Nephron progenitor cell (in vitro differentiated cells): ENCODE measurements at regions not wholly inside any gene's neighbourhood (a gene's known extent, or its start where the extent isn't known, plus 50 kb on each side); places are given as distances from the start of the nearest gene placed in this dataset.
"Not testable (repeated sequence)": the region's sequence is repeated elsewhere in the genome, so short reads cannot be mapped to it uniquely, and the experiment has no call there.

Experiments used
- DNase-seq: peaks from one replicate; pipeline ENCODE4 v3.0.0; 2021
- H3K27ac Mint-ChIP-seq: 2 replicates; pipeline ENCODE4 v1.8.0; 2021; ENCODE audit warnings: mild to moderate bottlenecking, moderate library complexity, mixed read lengths
- H3K27me3 Mint-ChIP-seq: 2 replicates; pipeline ENCODE4 v1.8.0; 2021; ENCODE audit warnings: mild to moderate bottlenecking, low read depth, mixed read lengths; ENCODE audit not compliant: poor library complexity
- H3K36me3 Mint-ChIP-seq: 2 replicates; pipeline ENCODE4 v1.8.0; 2021; ENCODE audit warnings: low read depth, mixed read lengths
- H3K4me1 Mint-ChIP-seq: 2 replicates; pipeline ENCODE4 v1.8.0; 2021; ENCODE audit warnings: mixed read lengths
- H3K4me3 Mint-ChIP-seq: 2 replicates; pipeline ENCODE4 v1.8.0; 2021; ENCODE audit warnings: mild to moderate bottlenecking, moderate library complexity, mixed read lengths
- H3K9me3 Mint-ChIP-seq: 2 replicates; pipeline ENCODE4 v1.8.0; 2021; ENCODE audit warnings: mild to moderate bottlenecking, moderate library complexity, mixed read lengths
- TF ChIP-seq, protein P1 (sequence below): fragments of 200-600 bp; sonication (generic); IDR thresholded peaks from 2 replicates; pipeline ENCODE4 v1.5.0; 2021; ENCODE audit warnings: antibody characterized with exemption

DNA sequence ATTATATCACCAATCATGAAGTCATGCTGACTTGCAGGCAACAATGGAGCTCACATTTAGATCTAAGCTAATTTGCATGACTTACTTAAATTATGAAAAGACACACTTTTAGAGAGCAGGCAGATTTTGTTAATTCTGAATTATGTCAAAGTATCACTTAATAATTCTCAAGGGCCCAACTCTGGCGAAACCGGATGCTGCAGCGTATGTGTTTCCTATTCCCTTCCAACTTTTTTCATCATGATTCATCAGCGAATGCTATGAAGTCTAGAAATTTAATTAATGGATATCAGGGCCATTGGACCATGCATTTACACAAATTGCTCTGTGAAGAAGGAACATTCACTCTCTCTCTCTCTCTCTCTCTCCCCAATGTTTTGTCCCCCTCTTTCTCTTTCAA is 63.5 kb upstream of the GOLGA8A start:
- H3K4me1 Mint-ChIP-seq: no peaks in the 10 kb centered on the region
- TF ChIP-seq, protein P1, sequence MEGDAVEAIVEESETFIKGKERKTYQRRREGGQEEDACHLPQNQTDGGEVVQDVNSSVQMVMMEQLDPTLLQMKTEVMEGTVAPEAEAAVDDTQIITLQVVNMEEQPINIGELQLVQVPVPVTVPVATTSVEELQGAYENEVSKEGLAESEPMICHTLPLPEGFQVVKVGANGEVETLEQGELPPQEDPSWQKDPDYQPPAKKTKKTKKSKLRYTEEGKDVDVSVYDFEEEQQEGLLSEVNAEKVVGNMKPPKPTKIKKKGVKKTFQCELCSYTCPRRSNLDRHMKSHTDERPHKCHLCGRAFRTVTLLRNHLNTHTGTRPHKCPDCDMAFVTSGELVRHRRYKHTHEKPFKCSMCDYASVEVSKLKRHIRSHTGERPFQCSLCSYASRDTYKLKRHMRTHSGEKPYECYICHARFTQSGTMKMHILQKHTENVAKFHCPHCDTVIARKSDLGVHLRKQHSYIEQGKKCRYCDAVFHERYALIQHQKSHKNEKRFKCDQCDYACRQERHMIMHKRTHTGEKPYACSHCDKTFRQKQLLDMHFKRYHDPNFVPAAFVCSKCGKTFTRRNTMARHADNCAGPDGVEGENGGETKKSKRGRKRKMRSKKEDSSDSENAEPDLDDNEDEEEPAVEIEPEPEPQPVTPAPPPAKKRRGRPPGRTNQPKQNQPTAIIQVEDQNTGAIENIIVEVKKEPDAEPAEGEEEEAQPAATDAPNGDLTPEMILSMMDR: no peak

DNA sequence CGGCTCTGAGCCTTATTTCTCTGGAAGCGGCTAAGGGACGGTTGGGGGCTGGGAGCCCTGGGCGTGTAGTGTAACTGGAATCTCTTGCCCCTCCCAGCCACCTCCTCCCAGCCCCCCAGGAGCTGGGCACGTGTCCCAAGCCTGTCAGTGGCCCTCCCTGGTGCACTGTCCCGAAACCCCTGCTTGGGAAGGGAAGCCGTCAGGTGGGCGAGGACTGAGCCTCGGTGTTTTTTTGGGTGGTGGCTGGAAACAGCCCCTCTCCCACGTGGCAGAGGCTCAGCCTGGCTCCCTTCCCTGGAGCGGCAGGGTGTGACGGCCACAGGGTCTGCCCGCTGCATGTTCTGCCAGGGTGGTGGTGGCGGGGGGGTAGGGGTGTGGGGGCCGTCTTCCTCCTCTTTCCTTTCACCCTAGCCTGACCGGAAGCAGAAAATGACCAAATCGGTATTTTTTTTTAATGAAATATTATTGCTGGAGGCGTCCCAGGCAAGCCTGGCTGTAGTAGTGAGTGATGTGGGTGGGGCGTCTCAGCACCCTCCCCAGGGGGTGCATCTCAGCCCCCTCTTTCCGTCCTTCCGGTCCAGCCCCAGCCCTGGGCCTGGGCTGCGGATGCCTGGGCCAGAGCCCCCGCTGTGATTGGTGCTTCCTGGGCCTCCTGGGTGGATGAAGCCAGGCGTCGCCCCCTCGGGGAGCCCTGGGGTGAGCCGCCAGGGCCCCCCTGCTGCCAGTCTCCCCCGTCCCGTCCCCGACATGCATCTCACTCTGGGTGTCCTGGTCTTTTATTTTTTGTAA is 58.8 kb upstream of the GOLGA8A start:
- Mint-ChIP-seq H3K4me3 (no peak overlapping the region), H3K4me1 (no peaks in the 10 kb centered on the region), H3K9me3 (peaks cover 13% of the 10 kb centered on the region), H3K36me3 (no peaks in the 10 kb centered on the region), H3K27ac (no peak overlapping the region), H3K27me3 (peaks cover 98% of the 10 kb centered on the region)
- TF ChIP-seq, protein P1: no peak
- no peak for DNase-seq

More for the DNA sequence above, 63.5 kb upstream of the GOLGA8A start:
- H3K9me3 Mint-ChIP-seq: no peaks in the 10 kb centered on the region
- no peak overlapping the region for H3K4me3 Mint-ChIP-seq
- no peak overlapping the region for H3K27ac Mint-ChIP-seq
- no peak for DNase-seq
- H3K36me3 Mint-ChIP-seq: no peaks in the 10 kb centered on the region
- peaks cover 83% of the 10 kb centered on the region for H3K27me3 Mint-ChIP-seq

DNA sequence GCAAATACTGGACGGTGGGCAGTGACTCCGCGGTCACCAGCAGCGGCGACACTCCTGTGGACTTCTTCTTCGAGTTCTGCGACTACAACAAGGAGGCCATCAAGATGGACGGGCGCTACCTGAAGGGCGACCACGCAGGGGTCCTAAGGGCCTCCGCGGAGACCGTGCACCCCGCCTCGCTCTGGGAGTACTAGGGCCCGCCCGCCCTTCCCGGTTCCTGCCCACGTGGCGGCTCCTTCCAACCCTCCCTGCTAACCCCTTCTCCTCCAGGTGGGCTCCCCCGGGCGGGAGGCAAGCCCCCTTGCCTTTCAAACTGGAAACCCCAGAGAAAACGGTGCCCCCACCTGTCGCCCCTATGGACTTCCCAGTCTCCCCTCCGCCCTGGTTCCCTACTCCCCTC is 58.1 kb upstream of the GOLGA8A start:
- peak overlapping the region; percentile 50 for H3K4me3 Mint-ChIP-seq
- H3K36me3 Mint-ChIP-seq, H3K4me1 Mint-ChIP-seq, DNase-seq, H3K27ac Mint-ChIP-seq: not testable (repeated sequence)
- H3K9me3 Mint-ChIP-seq: peaks cover 20% of the 10 kb centered on the region
- peaks cover 99% of the 10 kb centered on the region for H3K27me3 Mint-ChIP-seq

DNA sequence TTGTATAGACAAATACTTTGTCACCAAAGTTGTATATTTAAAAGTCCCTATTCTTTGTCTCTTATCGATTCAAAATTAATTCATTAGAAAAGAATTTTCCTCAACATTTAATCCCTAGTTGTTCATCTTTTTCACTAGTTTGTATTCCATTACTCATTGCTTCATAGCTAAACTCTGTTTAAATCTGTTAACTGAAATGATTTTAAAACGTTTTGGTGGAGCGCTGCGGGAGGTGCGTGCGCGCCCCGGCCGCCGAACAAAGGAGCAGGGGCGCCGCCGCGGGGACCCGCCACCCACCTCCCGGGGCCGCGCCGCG is 56.4 kb upstream of the GOLGA8A start:
- TF ChIP-seq, protein P1: no peak
- H3K4me1 Mint-ChIP-seq: peaks cover 7% of the 10 kb centered on the region
- no peaks in the 10 kb centered on the region for H3K36me3 Mint-ChIP-seq
- no peak for DNase-seq
- no peak overlapping the region for H3K27ac Mint-ChIP-seq
- peak overlapping the region; percentile 60 for H3K4me3 Mint-ChIP-seq
- H3K27me3 Mint-ChIP-seq: peaks cover 99% of the 10 kb centered on the region
- H3K9me3 Mint-ChIP-seq: peaks cover 20% of the 10 kb centered on the region

DNA sequence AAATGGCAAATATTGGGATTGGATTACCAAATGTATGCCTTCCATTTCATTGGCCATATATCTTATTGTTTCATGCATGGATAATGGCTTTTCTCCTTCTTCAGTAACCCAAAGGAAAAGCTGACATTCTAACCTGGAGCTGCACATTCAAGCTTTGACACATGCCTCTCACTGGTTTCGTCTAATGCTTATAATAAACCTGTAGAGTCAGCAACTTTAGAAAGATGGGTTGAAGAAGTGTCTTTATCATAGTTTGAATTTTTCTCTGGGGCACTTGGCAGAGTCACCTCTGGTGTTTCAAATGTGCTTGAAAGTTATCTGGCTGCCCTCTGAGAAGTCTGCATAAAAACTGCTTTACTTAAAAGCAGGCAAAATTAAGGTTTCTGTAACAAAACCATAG is 55.4 kb upstream of the GOLGA8A start:
- no peak overlapping the region for H3K4me3 Mint-ChIP-seq
- H3K36me3 Mint-ChIP-seq: no peaks in the 10 kb centered on the region
- no peak overlapping the region for H3K27ac Mint-ChIP-seq
- H3K9me3 Mint-ChIP-seq: peaks cover 24% of the 10 kb centered on the region
- H3K27me3 Mint-ChIP-seq: peaks cover 100% of the 10 kb centered on the region
- DNase-seq: no peak
- TF ChIP-seq, protein P1: no peak
- peaks cover 7% of the 10 kb centered on the region for H3K4me1 Mint-ChIP-seq

DNA sequence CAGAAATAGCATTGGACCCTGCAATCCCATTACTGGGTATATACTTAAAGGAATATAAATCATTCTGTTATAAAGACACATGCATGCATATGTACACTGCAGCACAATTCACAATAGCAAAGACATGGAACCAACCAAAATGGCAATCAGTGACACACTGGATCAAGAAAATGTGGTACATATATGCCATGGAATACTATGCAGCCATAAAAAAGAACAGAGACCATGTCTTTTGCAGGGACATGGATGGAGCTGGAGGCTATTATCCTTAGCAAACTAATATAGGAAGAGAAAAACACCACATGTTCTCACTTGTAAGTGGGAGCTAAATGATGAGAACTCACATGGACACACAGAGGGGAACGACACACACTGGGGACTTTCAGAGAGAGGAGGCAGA is 53.9 kb upstream of the GOLGA8A start:
- DNase-seq, H3K27ac Mint-ChIP-seq, H3K4me1 Mint-ChIP-seq, H3K4me3 Mint-ChIP-seq, H3K36me3 Mint-ChIP-seq: not testable (repeated sequence)
- peaks cover 86% of the 10 kb centered on the region for H3K27me3 Mint-ChIP-seq
- peaks cover 33% of the 10 kb centered on the region for H3K9me3 Mint-ChIP-seq
